ENCODE measurements at regions not wholly inside any gene's neighbourhood (a gene's known extent, or its start where the extent isn't known, plus 50 kb on each side); places are given as distances from the start of the nearest gene placed in this dataset.

- TF ChIP-seq YY1 (IDR thresholded peaks at IDR 0.05; ENCODE audit: insufficient read depth, insufficient read length) (no peak), SUZ12 (IDR thresholded peaks at IDR 0.05; ENCODE audit: extremely low read depth, insufficient read depth, insufficient read length) (no peak)
These were observed 147.4 kb upstream of the DMRT1 start for GRCh38 chr9:694092-694402.

Measured in NT2/D1 (cell line).